PC-3 (cell line): ENCODE measurements at regions not wholly inside any gene's neighbourhood (a gene's known extent, or its start where the extent isn't known, plus 50 kb on each side); places are given as distances from the start of the nearest gene placed in this dataset.

Source experiments
- ATAC-seq: fragments of 200-7000 bp; cut with Tn5 transposase; 2 replicates; pipeline ENCODE4 v1.9.1; 2020; ENCODE audit warnings: mild to moderate bottlenecking, moderate library complexity
- BruUV-seq: library from RNA; stranded (reverse); fragments of 400-500 nt; replicated peaks from 2 replicates; lab custom pipeline; 2021; lab: Mats Ljungman, UMichigan
- CTCF ChIA-PET: fragments of 300-600 bp; sonication (Branson Sonifier 250); formaldehyde crosslinking; loops from one replicate; lab custom pipeline; 2022; ENCODE audit warnings: antibody characterized with exemption; lab: Charles Lee
- POLR2A ChIA-PET: fragments of 300-600 bp; sonication (Branson Sonifier 250); formaldehyde crosslinking; loops from one replicate; lab custom pipeline; 2022; ENCODE audit warnings: antibody characterized with exemption; ENCODE audit not compliant: unreplicated experiment; lab: Charles Lee
- DNase-seq: peaks from one replicate; pipeline ENCODE4 v3.0.0-alpha.2; 2015
- H2AFZ ChIP-seq: fragments of 300-600 bp; sonication (generic); 2 replicates; pipeline ENCODE4 v1.6.0; 2016; ENCODE audit warnings: antibody characterized with exemption, low read length
- H3F3A ChIP-seq: fragments of 300-600 bp; sonication (generic); one replicate; pipeline ENCODE4 v1.6.0; 2017; ENCODE audit warnings: antibody characterized with exemption, low read length, control low read depth, mild to moderate bottlenecking; ENCODE audit not compliant: unreplicated experiment
- H3K27ac ChIP-seq: fragments of 300-600 bp; sonication (generic); 2 replicates; pipeline ENCODE4 v1.5.1; 2016; ENCODE audit warnings: mild to moderate bottlenecking, low read length
- H3K27me3 ChIP-seq: fragments of 300-600 bp; sonication (generic); 2 replicates; pipeline ENCODE4 v1.6.1; 2016; ENCODE audit warnings: low read length, mixed read lengths
- H3K36me3 ChIP-seq: fragments of 300-600 bp; sonication (generic); 2 replicates; pipeline ENCODE4 v1.6.1; 2016; ENCODE audit warnings: low read depth, mixed run types, low read length, mixed read lengths
- H3K4me1 ChIP-seq: fragments of 300-600 bp; sonication (generic); 2 replicates; pipeline ENCODE4 v1.5.1; 2016; ENCODE audit warnings: low read length; ENCODE audit not compliant: insufficient read depth
- H3K4me2 ChIP-seq: fragments of 300-600 bp; sonication (generic); 2 replicates; pipeline ENCODE4 v1.6.0; 2016; ENCODE audit warnings: low read length
- H3K4me3 ChIP-seq: fragments of 300-600 bp; sonication (generic); 2 replicates; pipeline ENCODE4 v1.5.1; 2016; ENCODE audit warnings: mild to moderate bottlenecking, low read length, mixed read lengths
- H3K79me2 ChIP-seq: fragments of 300-600 bp; sonication (generic); 2 replicates; pipeline ENCODE4 v1.6.1; 2017; ENCODE audit warnings: low read length, mixed read lengths
- H3K9ac ChIP-seq: fragments of 300-600 bp; sonication (generic); 2 replicates; pipeline ENCODE4 v1.6.0; 2016; ENCODE audit warnings: mild to moderate bottlenecking, low read length
- H3K9me2 ChIP-seq: fragments of 300-600 bp; sonication (generic); replicated peaks from 2 replicates; pipeline ENCODE4 v1.6.1; 2016; ENCODE audit warnings: mixed run types, low read length, mixed read lengths
- H3K9me3 ChIP-seq: fragments of 300-600 bp; sonication (generic); 2 replicates; pipeline ENCODE4 v1.6.1; 2016; ENCODE audit warnings: low read length, mixed read lengths
- H4K20me1 ChIP-seq: fragments of 300-600 bp; sonication (generic); 2 replicates; pipeline ENCODE4 v1.6.1; 2016; ENCODE audit warnings: low read length, mixed read lengths
- CTCF ChIP-seq: fragments of 300-600 bp; sonication (generic); conservative IDR thresholded peaks from 2 replicates; pipeline ENCODE4 v1.5.1; 2017; ENCODE audit warnings: antibody characterized with exemption, low read depth, mild to moderate bottlenecking, low read length
- EZH2 ChIP-seq: fragments of 300-600 bp; sonication (generic); IDR thresholded peaks from one replicate; pipeline ENCODE4 v1.6.1; 2017; ENCODE audit warnings: antibody characterized with exemption, mild to moderate bottlenecking, low read length; ENCODE audit not compliant: unreplicated experiment
- EZH2phosphoT487 ChIP-seq: fragments of 300-600 bp; sonication (generic); IDR thresholded peaks from 2 replicates; pipeline ENCODE4 v1.6.1; 2018; ENCODE audit warnings: mild to moderate bottlenecking, antibody characterized with exemption, low read length, borderline replicate concordance
- intact Hi-C: fragments of 100-400 bp; cut with micrococcal nuclease; formaldehyde crosslinking; loops from 2 replicates; pipeline ENCODE4 v1.9.0; 2023

GRCh38 chr15:93479715-93480114 is 390.7 kb upstream of the RGMA start:
- H3K9ac ChIP-seq, result no peak overlapping the region
- no peaks in the 10 kb centered on the region for H3K9me2 ChIP-seq
- H3K36me3 ChIP-seq, result no peaks in the 10 kb centered on the region
- no peak overlapping the region for H2AFZ ChIP-seq
- no peak overlapping the region for H3K27ac ChIP-seq
- no peak overlapping the region for H3K4me3 ChIP-seq
- DNase-seq (no peak), ATAC-seq (no peak)
- no peaks in the 10 kb centered on the region for H3K4me1 ChIP-seq
- no peak overlapping the region for H3K4me2 ChIP-seq
- intact Hi-C loops, result no loop called here
- ChIA-PET CTCF (no interaction called here), POLR2A (no interaction called here)
- H4K20me1 ChIP-seq, result no peaks in the 10 kb centered on the region
- no peaks in the 10 kb centered on the region; the same call in none of the 2 replicates for H3K27me3 ChIP-seq
- TF ChIP-seq EZH2phosphoT487 (no peak), EZH2 (no peak), CTCF (no peak)
- H3K9me3 ChIP-seq, result no peaks in the 10 kb centered on the region
- H3F3A ChIP-seq, result no peaks in the 10 kb centered on the region
- no peaks in the 10 kb centered on the region for H3K79me2 ChIP-seq
- BruUV-seq, result no TSS peak

- Histone ChIP-seq H2AFZ (no peak overlapping the region), H4K20me1 (no peaks in the 10 kb centered on the region), H3K4me2 (no peak overlapping the region), H3K9ac (no peak overlapping the region), H3K9me2 (no peaks in the 10 kb centered on the region), H3K4me3 (no peak overlapping the region), H3K4me1 (no peaks in the 10 kb centered on the region), H3K36me3 (no peaks in the 10 kb centered on the region), H3K27me3 (no peaks in the 10 kb centered on the region; the same call in none of the 2 replicates), H3K27ac (no peak overlapping the region), H3F3A (no peaks in the 10 kb centered on the region), H3K79me2 (no peaks in the 10 kb centered on the region), H3K9me3 (no peaks in the 10 kb centered on the region)
- ChIA-PET CTCF (no interaction called here), POLR2A (no interaction called here)
- no TSS peak for BruUV-seq
- DNase-seq, result no peak
- no peak for ATAC-seq
- TF ChIP-seq CTCF (no peak), EZH2 (no peak), EZH2phosphoT487 (no peak)
- intact Hi-C loops, result no loop called here
Measured at GRCh38 chr15:93478947-93479346, 389.9 kb upstream of the RGMA start.

- intact Hi-C loops, result no loop called here
- H3K36me3 ChIP-seq, result no peaks in the 10 kb centered on the region
- CTCF ChIA-PET, result no interaction called here
- no peaks in the 10 kb centered on the region for H3K9me2 ChIP-seq
- H3K9ac ChIP-seq, result no peak overlapping the region
- no TSS peak for BruUV-seq
- TF ChIP-seq CTCF, result no peak
- no peak for TF ChIP-seq EZH2phosphoT487
- no peak overlapping the region for H2AFZ ChIP-seq
- no peak overlapping the region for H3K27ac ChIP-seq
- POLR2A ChIA-PET, result no interaction called here
- no peaks in the 10 kb centered on the region for H3F3A ChIP-seq
- ATAC-seq (no peak), DNase-seq (no peak)
- no peak overlapping the region for H3K4me2 ChIP-seq
- H3K9me3 ChIP-seq, result no peaks in the 10 kb centered on the region
- H3K79me2 ChIP-seq, result no peaks in the 10 kb centered on the region
- H3K4me1 ChIP-seq, result no peaks in the 10 kb centered on the region
- H4K20me1 ChIP-seq, result no peaks in the 10 kb centered on the region
- no peak overlapping the region for H3K4me3 ChIP-seq
- no peaks in the 10 kb centered on the region; the same call in none of the 2 replicates for H3K27me3 ChIP-seq
Measured at GRCh38 chr15:93477721-93478120, 388.7 kb upstream of the RGMA start.
